ENCODE measurements at regions not wholly inside any gene's neighbourhood (a gene's known extent, or its start where the extent isn't known, plus 50 kb on each side); places are given as distances from the start of the nearest gene placed in this dataset.
"Not testable (repeated sequence)": the region's sequence is repeated elsewhere in the genome, so short reads cannot be mapped to it uniquely, and the experiment has no call there.

DNA sequence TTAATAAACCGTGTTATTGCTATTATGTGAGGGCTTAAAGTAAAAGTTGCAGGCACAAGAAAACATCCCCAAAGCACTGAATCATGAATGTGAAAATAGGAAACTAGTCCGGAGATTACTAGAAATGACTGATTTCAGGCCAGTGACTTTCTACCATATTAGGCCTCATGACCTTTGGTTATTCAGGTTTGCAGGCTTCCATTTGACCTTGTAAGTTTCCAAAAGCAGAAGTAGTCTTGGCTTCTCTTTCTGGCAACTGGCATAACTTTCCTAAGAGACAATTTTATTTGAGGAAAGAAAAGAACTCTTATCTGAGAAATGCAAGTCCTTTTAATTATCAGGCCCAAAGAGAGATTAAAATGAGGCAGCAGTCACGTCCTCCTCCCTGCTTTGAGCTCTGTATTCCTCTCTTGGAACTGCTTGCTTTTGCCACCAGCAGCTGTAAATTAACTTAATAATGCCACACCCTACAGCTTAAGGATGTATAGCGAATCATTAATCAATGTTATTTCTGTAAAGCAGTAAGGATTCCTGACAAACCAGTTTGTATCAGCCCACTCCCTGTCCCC lies 225.0 kb upstream of the FAM240B start:
- not testable (repeated sequence) for DNase-seq (ENCODE audit: low spot score)

DNA sequence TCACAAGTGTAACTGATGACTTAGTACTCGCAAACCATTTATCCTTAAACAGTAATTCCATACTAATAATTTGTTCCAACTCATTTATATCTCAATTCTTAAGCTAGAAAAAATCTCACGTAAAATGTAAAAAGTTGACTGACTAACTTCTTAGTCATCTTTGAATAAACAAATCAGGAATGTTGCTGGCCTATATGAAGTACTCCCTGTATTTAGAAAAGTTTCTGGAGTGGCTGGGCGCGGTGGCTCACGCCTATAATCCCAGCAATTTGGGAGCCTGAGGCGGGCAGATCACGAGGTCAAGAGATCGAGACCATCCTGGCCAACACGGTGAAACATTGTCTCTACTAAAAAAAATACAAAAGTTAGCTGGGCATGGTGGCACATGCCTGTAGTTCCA lies 220.6 kb upstream of the FAM240B start:
- DNase-seq (ENCODE audit: low spot score): not testable (repeated sequence)

DNA sequence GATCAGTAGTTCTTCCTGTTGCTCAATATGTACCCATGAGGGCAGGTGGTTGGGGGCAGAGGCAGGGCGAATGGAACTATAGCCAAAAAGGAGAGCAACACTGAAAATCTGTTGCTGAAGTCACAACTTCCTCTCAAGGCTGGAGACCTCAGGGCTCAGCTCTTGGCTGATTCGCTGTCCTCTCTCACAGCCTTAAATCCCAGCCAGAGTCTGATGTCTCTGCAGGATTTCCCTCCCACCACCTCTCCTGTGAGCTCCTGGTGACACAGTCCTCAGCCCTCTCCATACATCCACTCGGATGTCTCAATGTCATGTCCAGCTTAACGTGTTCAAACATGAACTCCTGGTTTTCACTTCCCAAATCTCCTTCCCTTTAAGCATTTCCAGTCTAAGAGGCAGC lies 218.7 kb upstream of the FAM240B start:
- DNase-seq (ENCODE audit: low spot score): not testable (repeated sequence)

DNA sequence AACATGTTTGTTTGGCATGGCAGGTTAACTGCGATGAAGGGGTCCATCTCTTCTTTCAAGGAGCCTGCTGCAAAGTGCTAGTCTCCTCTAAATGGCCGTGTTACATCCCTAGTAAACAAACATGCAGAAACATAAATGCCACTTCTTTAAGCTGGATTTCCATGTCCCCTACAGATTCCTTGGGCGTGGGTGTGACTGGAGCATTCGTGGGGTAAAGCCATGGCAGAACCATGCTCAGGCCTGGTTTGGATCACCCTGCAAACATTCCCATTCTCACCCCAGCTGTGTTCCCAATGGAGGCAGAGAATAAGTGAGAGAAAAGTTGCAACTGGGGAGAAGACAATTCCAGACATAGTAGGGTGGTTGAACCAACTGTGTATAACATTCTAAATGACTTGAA lies 208.0 kb upstream of the FAM240B start:
- not testable (repeated sequence) for DNase-seq (ENCODE audit: low spot score)

DNA sequence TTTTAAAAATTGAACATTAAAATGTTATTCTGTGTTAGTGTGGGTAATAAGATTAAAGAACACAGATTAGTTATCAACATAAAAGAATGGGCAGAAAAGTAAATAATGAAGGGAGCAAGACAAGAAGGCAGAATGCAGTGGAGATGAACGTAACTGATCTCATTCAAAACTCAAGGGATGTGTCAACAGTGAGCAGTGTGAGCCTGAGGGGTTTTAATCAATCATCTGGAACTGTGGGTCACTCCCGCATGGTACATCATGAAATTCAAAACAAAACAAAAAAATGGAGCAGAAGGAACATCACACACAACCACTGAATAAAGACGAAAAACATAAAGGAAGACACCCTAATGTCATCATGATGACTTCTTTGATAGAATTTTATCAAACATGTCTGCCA lies 206.6 kb upstream of the FAM240B start:
- not testable (repeated sequence) for DNase-seq (ENCODE audit: low spot score)

DNA sequence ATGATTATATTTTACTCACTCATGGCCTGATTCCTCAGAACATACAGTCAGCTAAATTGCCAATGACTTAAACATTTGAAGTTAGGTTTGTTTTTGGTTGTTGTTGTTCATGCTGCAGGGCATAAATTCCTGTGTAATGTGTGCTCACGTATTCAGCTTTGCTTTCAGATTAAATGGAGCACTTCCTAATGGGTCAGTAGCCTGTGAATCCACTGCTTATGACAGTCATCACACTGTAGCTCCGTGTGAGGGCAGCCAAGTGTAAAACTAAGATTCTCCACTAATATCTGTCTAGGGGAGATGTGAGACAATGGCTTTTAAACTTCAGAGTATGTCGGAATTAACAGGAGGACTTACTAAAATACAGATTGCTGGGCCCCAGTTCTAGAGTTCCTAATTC lies 201.3 kb upstream of the FAM240B start:
- not testable (repeated sequence) for DNase-seq (ENCODE audit: low spot score)

DNA sequence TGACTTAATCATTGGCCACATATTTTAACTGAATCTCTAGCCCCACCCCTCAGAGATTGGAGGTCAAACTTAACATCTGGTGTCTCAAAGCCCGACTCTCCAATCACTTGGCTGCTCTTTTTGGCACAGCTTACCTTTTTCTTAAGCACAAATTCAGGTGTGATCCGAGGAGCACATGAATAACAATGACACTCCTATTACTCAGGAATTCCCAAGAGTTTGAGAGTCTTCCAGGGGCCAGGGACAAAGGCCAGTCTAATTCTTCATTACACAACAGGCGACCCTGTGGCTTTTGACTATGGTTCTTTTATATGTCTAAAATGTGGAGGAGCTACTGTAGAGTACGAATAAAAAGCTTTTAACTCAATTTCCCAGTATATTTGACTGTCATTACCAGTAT lies 190.7 kb upstream of the FAM240B start:
- DNase-seq (ENCODE audit: low spot score): not testable (repeated sequence)

DNA sequence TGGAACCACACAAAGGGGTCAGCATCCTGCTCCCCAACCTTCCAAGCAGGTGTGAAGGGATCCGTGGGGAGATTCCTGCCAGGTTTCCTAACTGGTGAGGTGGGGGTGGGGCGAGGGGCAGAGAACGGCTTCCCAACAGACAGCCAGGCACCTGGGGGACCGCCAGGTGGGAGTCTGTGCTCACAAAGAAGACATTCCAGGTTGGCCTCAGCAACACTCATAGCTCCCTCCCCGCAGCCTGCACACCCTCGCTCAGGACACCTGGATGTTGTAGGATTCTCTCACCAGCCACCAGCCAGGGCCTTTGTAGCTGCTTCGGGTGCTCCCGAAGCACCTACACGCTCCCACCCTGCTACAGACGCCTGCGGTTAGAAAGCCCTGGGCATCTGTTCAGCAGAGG lies 184.8 kb upstream of the FAM240B start:
- DNase-seq (ENCODE audit: low spot score): not testable (repeated sequence)

DNA sequence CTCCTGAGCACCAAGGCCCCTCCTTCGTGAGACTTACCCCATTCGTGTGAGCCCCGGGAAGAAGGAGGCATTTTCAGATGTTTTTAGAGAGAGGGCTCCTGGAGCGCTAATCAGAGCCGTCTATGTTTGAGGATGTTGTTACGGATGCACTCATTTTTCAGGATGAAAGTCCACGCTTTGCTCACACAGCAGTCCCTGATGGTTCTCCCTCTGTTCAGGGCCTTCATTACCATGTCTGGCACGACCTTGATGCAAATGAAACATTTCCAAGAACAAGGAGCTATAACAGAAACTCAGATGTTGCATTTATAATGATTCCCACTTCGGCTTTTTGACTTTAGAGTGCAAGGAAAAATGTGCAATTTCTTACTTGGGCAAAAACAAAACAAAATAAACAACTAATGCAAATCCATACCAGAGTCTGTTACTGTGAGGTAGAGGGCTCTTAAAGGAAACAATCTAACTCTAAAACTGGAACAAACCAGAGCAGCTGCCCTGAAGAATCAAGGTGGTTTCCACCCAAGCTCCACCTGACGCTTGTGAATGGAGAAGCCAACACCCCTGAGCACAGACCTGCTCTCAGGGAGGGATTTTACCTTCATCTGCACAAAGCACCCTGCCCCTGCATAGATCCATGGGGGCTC lies 181.7 kb upstream of the FAM240B start:
- DNase-seq (ENCODE audit: low spot score): not testable (repeated sequence)

DNA sequence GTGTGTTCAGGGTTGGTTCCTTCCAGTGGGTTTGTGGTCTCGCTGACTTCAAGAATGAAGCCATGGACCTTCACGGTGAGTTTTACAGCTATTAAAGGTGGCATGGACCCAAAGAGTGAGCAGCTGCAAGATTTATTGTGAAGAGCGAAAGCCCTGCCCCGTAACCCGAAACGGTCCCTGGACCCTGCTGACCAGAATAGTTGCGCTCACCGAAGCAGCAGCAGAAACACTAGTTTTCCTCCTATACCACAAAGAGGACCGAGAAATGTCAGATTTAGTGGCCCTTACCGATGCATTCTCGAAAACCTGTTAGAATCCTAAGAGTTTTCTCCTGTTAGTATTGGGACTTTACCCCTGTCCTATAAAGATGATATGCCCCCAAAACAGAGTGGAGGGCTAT lies 176.5 kb upstream of the FAM240B start:
- DNase-seq (ENCODE audit: low spot score): not testable (repeated sequence)

DNA sequence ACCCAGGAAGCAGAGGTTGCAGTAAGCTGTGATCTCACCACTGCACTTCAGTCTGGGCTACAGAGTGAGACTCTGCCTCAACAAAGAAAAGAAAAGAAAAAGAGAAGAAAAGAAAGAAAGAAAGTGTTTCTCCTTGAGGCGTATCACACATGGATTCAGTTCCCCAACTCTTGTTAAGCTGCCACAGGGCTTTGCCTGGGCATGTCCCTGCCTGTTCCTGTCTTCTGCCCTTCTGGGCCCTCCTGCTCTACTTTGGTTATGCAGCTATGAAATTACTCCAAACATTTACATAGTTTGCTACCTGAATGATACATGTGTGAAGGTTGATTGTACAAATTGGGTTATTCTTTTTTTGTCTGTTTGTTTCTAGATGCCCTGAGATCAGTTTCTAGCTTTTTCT lies 175.3 kb upstream of the FAM240B start:
- not testable (repeated sequence) for DNase-seq (ENCODE audit: low spot score)

DNA sequence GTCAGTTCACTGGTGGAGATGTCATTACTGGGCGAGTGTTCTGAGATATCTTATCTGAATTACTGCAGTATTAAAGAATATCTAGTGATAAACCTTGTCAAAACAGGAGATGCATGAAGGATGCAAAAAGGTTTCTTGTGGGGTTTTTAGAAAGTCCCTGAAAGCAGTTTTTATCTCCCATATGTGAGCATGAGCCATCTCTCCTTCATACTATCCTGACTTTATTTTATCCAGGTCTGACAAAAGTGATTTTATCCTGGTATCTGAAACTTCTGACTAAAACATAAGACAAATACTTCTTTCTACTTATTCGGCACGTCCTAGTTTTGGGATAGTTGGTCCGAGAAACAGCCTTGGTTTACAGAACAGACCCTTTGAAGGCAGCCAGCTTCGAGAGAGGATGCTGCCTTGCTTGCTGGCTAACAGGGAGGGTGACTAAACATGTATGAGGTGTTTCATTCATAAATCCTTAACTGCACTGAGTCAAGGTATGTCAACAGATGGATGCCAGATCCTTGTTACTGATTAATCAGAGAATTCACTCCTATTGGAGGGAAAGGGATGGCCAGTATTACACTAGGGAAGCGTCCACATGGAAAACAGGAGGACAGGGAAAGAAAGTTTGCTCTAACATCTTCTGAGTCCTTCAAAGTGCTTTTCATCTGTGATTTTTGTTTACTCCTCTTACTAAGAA lies 172.8 kb upstream of the FAM240B start:
- DNase-seq (ENCODE audit: low spot score): not testable (repeated sequence)

DNA sequence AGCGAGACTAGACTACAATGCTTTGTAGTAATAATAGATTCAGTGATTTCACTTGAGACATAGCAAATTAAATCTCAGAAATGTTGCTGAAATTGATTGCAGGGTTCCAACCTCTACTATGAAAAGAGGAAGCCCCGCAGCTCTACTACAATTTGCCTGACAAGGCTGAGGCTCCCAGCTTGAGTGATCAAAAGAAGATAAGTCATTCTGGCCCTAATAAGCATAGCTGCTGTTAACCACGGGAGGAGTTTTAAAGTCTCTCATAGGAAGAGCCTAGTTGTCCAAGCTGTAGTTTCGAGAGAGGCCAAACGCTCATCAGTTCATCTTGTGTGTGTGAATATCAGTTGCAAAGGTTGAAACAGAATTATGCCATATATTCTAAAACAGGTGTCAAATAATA lies 166.1 kb upstream of the FAM240B start:
- DNase-seq (ENCODE audit: low spot score): not testable (repeated sequence)

DNA sequence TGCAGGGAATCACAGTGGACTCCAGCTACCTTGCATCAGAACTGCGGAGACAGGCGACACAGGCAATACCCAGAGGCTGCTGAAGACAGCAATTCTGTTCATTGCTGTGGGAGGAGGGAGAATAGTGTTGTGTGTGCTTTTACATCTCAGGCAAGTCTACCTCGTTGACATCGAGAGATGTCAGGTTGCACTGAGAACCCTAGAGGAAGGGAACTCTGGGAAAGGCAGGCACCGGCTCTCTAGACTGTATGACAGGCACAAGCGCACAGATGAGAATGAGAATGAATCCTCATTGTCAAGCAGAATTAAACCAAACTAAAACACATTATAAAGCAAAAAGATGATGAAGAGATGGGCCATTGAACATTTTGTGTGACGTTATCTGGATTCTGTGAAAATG lies 155.7 kb upstream of the FAM240B start:
- not testable (repeated sequence) for DNase-seq (ENCODE audit: low spot score)

DNA sequence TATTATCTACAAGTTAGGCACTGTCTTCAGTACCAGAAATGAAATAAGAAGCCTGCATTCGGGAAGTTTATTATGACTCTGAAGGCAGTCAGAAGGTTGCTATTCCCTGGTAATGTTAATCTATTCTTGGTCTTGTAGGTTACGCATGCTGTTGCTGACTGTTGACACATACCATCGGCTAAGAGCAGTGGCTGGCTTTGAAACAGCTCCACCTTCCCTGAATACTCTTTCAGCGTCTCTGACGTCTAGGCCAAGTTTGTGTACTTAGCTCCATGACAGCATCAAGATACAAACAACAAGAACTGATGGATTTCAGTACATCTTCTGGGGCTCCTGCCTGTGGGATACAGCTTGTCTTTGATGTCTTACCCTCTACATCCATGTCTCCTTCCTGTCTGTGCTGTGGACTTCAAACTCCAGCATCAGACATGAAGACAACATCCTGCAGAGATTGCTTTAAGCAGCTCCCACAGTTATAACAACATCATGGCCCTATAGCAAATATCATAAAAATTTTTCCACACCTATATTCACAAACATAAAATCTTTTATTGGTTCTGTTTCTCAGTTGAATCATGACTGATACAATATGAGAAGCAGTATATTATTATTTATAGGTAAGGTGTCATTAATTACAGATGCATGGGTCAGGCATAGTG lies 151.5 kb upstream of the FAM240B start:
- not testable (repeated sequence) for DNase-seq (ENCODE audit: low spot score)

DNA sequence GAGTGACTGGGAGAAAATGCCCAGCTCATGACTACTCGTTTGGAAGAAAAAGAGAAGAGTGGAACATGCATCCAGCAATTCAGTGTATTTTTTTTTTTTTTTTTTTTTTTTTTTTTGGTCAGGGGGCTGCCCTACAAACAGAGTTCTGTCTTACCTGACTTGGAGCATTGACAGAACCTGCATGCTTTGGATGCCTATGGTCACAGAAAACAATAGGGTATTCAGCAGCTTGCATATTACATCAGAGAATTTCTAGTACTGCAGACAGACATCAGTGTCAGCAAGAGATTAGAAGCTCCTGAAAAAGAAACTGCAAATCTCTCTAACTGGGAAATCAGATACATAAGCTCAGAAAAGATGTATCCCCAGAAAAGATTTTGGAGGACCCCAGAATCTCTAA lies 139.9 kb upstream of the FAM240B start:
- DNase-seq (ENCODE audit: low spot score): not testable (repeated sequence)

DNA sequence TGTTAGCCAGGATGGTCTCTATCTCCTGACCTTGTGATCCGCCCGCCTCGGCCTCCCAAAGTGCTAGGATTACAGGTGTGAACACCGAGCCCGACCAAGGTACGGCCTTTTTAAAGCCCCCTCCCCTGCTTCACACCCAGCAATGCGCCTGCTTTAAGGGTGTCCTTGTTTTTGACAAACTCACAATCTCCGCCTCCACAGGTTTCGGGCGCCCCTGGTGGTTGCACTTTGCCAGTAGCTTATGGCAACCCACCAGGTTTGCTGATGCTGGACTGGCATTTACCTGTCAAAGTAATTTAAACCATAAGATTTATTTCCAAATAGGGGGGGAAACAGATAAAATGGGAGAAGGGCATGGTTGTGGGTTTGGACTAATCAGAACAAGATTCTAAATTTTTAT lies 129.0 kb upstream of the FAM240B start:
- DNase-seq (ENCODE audit: low spot score): not testable (repeated sequence)

DNA sequence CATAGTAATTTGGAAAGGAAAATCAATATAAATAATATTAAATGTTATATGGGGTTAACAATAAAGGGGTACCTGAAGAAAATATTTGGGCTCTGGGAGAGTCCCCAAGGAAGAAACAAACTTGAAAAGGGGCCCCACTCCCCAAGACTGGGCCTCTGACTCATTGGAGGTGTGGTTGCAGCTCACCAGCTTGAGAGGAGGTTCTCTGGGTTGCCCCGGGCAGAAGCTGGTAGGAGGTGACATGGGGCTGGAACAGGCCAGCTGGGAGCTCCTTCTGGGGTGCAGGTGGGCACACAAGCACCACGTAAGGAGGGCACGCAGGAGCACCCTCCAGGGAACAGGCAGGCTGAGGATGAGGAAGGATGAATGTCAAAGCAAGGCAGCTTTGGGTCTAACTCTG lies 120.3 kb upstream of the FAM240B start:
- not testable (repeated sequence) for DNase-seq (ENCODE audit: low spot score)

DNA sequence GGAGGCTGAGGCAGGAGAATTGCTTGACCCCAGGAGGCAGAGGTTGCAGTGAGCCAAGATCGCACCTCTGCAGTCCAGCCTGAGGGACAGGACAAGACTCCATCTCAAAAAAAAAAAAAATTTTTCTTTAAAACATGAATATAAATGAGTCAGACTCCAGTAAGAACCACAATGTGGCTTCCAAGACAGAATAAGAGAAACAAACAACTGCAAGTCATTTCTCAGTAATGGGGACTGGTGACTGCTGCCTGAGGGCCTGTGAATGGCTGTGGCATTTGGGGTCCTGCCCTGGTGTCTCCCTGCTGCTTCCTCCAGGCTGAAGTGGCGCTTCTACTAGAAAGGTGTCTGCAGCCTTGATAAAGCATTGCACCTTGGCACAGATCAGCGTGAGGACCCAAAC lies 113.8 kb upstream of the FAM240B start:
- DNase-seq (ENCODE audit: low spot score): not testable (repeated sequence)

DNA sequence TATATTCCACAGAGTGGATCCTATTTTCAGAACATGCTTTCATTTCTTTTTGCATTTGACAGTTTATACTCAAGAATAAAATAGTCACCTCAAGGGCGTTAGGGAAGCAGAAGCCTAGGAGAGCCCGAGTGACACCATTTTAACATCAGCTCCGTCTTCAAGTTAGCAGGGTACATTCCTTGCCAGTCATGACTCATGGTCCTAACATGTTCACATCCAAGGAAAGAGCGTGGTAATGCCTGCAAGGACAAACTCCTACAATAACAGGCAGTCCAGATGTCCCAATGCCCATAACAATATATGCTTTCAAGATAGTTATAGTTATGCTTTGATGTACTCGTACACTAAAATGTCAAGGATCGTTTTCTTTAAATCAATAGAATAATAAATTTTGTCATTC lies 93.9 kb upstream of the FAM240B start:
- DNase-seq (ENCODE audit: low spot score): not testable (repeated sequence)

DNA sequence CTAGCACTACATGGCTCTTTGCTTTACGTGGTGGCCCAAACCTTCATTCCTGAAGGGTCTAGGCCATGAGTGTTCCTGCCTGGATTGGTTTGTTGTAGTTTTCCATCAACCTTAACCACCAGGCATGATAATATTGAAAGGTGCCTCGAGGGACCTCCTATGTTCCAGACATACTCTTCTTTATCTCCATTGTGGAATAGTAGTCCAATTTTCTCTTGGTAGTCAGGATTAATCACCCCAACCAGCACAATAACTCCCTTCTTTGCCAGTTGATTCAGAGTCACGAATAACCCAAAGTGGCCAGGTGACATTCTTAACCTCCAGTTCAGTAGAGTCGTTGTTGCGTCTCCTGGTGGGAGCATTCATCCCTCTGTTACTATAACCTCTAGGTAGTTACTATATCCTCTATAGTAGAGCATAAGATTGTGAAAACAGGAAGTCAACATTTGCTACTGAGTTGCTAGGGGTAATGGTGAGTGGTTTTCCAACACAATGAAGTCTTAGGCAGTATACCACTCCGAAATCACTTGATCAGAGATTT lies 88.1 kb upstream of the FAM240B start:
- DNase-seq (ENCODE audit: low spot score): not testable (repeated sequence)

DNA sequence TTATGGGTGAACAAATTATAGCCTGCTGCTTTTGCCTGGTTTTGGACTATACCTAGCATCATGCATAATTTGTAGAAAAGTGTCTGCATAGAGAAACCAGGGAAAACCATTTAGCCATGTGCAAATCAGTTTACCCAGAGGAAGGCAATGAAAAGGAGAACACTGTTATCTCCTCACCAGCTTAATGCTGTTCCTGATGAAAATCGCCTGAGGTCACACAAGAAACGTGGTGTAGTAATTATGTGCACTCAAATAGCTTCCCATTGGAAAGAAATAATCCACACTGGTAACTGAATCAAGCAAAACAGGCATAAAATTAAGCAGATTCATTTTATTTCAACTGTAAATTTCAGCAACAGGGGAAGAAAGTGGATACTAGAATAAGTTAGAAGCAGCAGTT lies 51.7 kb upstream of the FAM240B start:
- no peak for DNase-seq (ENCODE audit: low spot score)

Measured in mesenteric fat pad (tissue), 1 donor.